NCI-H524 treated with DMSO at 0.1 percent for 48 hours (cell line): ENCODE measurements at regions not wholly inside any gene's neighbourhood (a gene's known extent, or its start where the extent isn't known, plus 50 kb on each side); places are given as distances from the start of the nearest gene placed in this dataset.

ENCODE experiments used
- DNase-seq: peaks from one replicate; lab custom pipeline; 2025; lab: John Stamatoyannopoulos, UW

DNA sequence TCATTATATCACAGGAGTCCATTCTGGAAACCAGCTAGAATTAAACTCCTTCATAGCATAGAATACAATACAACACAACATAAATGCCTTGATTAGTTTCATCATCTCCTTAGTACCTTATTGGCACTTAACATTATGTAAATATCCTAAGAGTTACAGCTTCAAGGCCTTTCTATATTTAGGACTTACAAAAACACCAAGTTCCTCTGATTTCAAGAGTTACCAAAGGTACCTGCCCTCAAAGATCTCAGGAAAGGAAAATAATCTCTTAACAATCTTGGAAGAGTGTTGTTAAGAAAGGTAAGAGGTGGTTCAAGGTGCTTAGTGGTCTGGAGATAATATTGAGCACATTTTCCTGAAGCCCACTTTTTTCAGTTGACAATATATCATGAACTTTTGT is 477.7 kb downstream of the IGSF11 start:
- DNase-seq, result no peak

DNA sequence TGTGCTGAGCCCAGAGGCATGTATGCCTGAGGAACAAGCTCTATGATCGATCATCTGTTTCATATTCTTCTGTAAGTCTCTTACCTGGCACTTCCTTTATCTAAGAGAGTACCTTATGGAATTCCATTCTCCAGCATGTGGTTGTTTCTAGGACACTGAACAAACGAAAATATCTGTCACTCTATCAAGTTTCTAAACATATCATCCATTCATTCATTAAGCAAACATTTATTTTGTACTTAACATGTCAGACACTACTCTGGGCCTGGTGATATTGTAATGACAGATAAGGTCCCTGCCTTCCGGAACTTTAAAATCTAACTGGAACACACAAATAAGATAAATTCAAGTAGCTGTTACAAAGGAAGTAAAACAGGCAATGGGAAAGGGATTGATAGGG is 477.1 kb downstream of the IGSF11 start:
- no peak for DNase-seq

DNA sequence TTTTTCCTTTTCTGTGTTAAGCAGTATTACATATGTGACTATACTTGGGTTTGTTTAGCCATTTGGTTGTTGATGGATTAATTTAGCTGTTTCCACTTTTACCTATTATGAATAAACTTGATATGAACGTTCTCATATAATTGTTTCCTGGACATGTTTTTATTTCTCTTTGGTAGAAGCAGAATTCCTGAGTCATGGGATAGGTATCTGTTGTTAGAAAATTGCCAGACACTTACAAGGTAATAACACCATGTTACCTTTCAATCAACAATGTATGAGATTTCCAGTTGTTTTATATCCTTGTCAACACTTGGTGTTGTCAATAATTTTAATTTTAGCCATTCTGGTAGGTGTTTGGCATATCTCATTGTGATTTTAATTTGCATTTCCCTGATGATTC is 475.4 kb downstream of the IGSF11 start:
- DNase-seq, result no peak

DNA sequence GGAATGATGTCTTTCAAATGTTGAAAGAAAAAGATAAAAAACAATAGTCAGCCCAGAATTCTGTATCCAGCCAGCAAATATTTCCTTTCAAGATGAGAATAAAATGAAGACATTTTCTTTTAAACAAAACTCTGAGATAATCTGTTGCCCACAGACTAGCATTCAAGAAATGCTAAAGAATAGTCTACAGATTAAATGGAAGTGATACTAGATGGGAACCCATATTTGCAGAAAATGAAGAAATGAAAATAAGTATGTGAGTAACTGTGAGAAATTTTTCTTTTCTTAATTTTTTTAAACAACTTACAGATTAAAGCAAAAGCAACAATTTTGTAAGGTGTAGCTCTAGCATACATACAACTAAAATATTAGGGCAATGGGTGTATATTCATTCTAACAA is 469.8 kb downstream of the IGSF11 start:
- no peak for DNase-seq

DNA sequence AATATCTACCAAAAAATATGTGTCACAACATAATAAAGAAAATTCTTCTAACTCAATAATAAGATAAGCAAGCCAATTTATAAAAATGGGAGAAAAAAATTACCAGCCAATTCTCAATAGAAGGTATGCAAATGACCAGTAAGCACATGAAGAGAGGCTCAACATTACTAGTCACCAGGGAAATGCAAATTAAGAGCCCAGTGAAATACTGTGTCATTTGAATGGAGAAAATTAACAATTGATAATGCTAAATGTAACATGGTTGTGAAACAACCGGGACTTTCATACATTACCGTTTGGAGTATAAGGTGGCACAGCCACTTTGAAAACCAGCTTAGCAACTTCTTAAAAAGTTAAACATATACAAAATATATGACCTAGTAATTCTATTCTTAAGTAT is 460.7 kb downstream of the IGSF11 start:
- no peak for DNase-seq

DNA sequence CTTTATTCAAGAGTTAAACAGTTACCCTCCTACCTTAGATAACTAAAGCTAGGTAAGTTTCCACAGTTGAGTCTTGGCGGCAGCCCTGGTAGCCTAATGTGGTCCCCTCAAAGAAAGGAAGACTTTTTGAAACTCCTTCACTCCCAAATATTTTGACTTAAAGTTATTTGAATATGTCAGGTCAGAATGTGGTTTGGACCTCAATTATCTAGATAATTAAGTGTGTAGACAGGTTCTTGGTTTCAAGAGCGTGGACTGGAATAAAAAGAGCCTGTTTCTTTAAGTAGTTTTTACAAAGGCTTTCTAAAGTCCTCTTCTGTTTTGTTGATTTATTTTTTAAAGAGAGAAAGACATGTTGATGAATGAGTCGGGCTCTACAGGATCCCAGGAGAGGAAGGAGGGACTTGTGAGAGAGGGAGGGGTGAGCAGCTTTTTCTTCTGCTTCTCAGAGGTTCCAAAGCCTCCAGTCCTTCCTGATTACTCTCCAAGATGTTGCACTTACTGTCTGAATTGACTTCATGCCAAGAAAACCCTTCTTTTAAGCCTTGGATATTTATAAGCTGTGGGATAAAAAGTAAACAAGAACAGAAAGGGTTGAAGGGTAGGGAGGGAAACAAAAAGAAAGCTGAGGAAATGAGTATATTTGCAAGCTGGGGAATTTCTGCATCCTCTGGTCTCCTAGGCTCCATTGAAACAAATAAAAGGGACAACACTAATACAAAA is 457.4 kb downstream of the IGSF11 start:
- no peak for DNase-seq

DNA sequence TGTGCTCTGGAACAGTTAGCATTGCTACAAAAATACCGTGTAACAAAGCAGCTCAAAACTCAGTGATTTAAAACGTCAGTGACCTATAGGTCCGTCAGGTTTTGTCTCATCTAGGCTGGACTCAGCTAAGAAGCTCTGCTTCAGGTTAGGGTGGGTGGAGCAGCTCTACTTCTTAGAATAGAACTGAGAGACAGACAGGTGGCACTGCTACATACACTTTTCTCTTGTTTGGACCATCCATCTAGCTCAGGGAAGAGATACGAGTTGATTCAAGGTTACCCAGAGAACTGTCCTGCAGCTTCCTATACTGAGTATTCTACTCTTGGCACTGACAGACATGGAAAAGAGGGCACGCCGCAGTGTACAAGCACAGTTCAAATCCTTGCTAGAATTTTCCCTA is 456.1 kb downstream of the IGSF11 start:
- DNase-seq, result no peak

DNA sequence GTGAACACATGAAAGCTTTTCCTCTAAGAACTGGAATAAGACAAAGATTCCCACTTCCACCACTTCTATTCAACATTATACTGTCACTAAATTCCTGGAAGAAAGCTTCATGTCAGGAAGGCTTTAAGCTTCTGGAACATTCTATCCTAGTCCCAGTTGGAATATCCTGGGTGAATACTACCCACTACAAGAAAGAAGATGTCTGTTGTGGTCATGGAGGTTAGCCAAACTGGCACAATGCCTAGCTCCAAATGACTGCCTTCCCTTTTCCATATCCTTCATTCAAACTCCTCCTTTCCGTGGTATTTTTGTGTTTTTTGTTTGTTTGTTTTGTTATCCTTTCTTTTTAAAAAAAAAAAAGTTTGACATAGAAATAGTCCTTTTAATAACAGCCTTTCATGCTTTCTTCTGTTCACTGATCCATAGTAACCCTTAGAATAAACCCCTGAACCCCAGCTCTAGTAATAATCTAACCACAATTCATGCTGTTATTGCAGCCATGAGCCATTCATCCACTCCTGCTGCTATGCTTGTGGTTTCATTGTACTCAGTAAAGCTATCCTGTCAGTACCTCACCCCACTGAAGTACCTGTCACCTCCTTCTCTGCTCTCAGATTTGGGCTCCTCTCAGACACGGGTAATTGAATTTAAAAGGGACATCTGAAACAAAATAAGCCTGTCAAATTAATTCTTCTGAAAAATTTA is 447.5 kb downstream of the IGSF11 start:
- no peak for DNase-seq

DNA sequence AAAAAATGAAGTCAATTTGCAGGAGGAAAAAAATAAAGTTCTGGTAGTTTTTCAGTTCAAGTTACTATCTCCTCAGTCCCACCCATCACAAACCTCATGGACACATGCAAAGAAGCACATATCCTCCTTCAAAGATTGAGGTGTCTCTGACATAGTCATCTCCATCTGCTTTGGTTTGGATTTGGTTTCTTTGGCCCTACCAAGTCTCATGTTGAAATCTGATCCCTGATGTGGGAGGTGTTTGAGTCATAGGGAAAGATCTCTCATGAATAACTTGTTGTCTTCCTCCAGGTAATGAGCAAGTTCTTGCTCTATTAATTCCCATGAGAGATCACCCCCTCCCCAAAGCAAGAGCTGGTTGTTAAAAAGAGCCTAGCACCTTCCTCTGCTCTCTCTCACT is 446.8 kb downstream of the IGSF11 start:
- DNase-seq, result no peak

DNA sequence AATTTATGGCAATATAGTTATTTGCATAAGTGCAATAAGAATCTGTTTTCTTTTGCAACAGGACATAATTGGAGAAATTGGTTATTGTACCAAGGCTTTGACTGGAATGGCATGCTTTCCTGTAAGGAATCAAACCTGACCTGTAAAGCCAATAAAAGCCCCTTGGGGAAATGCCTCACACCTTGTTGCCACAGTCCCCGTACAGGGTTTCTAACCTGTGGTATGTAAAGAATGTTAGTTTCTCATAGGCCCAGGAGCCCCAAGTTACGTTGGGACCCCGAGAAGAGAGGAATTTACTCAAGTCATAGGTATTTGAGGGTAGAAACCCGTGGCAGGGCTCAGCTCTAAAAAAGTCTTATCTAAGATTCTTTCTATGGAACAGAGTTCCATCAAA is 441.4 kb downstream of the IGSF11 start:
- no peak for DNase-seq

DNA sequence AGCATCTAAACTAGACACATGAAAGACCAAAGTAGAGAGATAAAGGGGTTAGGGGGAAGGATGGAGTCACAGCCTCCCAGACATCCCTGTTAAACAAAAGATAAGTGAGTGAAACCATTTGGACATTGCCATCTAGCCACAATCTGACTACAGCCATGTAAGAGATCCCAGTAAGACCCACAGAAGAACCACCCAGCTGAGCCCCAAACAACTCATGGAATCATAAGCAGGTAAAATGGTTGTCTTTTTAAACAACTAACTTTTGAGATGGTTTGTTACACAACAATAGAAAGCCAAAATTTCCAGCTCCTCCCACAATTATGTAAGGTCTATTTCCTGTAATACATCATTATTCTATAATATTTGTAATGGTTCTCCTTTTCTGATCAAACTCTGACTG is 437.5 kb downstream of the IGSF11 start:
- no peak for DNase-seq

DNA sequence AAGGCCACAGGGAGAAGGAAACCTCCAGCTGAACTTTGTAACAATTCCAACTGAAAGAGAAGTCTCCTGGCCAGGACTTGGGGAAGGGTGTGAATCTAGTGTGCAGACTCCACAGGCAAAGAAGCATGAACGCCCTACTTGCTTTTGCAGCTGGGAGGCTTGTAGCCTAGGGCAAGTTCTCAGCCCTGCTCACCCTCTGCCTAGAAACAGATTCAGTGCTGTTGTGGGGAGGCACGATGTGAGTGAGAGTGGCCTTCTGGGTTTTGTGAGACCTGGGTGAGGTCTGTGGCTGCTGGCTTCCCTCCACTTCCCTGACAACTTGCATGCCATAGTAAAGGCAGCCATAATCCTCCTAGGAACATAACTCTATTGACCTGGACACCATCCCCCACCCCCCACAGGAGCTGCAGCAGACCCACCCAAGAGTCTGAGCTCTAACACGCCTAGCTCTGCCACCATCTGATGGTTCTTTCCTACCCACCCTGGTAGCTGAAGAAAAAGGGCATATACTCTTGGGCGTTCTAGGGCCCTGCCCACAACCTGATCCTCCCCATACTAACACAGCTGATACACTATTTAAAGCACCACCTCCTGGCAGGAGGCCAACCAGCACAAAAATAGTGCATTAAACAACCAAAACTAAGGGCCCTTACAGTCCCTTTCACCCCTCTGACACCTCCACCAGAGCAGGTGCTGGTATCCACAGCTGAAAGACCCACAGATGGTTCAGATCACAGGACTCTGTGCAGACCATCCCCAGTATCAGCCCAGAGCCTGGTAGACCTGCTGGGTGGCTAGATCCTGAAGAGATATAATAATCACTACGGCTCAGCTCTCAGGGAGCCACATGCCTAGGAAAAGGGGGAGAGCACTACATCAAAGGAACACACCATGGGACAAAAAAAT is 426.5 kb downstream of the IGSF11 start:
- DNase-seq, result no peak

DNA sequence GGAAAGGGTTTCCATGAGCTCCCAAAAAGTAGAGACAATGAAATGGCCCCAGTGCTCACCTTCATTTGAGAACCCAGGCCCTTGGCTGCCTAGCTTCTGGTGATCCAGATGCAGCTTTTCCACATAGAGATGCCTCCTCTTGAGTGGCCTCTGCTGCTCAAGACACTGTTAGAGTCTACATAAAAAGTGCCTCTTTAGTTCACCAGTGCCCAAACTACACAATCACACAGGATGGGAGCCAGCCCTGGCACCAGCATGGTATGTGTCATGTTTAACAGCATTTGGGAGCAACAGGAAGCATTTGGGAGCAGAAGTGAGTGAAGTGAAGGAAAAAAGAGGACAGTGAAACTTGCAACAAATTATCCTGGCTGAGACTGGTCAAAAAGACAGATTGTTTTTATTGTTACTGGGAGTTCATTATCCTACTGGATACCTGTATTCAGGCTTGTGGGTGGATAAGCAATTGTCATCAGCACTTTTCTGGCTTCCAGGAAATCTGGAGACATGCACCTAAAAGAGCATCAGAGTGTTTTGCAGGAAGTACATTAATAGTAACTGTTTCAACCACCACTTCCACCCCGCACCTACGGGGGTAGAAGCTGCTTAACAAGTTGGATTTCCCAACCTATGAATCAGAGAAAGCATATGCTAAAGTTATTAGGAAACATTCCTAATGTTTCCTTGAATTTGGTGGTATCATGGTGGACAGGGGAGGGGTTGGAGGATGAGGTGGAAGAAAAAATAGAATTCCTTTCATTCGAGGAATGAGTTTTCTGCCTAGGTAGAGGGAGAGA is 416.2 kb downstream of the IGSF11 start:
- no peak for DNase-seq

DNA sequence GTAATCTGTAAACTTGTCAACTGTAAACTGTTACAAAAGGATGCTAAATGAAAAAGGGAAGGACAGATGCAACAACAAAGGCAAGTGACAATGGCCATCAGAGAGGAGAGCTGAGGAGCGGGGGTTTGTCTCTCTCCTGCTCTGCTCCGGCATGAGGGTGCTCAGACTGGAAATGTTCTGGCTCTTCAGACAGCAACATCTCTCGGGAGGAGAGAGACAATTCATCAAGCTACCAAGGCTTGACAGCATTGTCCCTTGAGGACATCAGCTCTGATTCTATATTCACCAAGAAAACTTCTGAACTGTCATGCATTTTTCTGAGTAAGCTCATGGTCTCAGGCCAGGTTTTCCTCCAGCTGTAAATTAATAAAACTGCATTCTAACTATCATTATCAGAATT is 408.2 kb downstream of the IGSF11 start:
- DNase-seq, result no peak

DNA sequence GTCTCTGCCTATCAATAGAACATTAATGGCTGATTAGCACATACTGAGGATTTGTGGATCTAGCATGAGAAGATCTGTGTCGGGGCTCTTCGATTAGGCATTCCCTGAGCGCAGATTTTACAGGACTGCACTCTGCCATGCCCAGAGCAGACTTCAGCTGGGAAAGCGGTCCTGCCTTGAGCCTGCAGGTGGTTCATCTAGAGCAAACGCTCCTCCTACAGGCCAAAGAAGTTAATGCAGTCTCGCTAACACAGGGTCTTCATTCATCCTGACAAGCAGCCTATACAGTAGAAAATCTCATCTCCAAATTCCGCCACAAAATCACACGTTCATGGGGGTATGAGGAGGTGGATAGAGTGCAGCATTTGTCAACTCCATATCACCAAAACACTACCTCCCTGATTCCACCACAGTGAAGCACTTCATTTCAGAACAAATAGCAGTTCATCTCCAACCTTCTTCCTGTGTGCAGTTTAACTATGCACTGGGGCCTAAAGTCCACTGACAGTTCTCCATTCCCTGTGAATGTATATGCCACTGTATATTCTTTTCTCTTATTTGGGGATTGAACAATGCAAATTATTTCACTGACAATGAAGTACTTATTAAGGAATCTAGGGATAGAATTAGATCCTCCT is 405.8 kb downstream of the IGSF11 start:
- DNase-seq, result peak; percentile 54

DNA sequence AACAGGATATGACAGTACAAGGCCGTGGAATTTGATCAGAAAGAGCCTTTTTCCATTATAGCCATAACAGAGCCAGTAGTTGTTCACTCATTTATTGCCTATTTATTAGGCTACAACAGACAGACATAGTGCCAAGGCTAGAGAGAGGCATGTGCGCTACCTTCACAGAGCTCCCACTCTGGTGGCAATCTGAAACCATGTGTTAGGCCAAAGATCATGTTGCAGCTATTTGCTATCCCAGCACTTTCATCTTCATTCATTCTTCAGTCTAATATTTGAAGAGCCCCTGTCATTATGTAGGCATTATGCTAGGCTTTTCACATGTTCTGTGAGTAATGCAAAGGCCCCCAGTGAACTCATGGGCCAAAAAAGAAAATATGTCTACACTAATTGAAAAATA is 404.8 kb downstream of the IGSF11 start:
- no peak for DNase-seq

DNA sequence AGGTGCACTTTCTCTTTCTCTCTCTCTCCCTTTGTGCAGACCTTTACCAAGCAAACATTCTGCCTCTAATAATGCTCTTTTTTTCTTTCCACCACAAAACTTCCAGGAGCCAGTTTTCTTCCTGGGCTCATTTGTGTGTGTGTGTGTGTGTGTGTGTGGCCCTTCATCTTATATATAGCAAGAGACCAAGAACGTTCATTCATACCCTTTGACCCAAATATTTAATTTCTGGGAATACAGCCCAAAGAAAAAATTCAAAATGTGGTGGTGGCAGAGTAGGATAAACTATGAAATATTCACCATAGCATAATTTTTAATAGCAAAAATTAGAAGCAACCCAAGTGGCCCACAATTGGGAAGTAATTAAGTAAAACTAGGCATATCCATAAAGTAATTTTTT is 398.9 kb downstream of the IGSF11 start:
- DNase-seq, result no peak

DNA sequence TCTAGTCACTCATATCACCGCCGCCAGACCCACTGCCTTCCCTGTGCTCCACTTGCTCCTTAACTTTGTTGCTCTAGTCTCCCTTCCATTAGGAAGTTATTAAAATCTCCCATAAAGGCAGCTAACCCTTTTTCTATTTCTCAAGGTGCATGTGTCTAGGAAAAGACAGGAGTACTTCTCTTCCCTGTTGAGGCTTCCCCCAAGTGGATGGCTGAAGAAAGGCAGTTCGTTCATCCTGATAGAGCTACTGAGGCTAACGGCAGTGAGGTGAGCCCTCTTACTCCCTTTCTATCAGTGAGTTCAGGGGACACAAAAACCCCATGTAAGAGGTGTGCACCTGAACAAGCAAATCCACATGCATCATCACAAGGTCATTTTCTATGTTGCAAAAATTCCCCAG is 397.8 kb downstream of the IGSF11 start:
- DNase-seq, result no peak

DNA sequence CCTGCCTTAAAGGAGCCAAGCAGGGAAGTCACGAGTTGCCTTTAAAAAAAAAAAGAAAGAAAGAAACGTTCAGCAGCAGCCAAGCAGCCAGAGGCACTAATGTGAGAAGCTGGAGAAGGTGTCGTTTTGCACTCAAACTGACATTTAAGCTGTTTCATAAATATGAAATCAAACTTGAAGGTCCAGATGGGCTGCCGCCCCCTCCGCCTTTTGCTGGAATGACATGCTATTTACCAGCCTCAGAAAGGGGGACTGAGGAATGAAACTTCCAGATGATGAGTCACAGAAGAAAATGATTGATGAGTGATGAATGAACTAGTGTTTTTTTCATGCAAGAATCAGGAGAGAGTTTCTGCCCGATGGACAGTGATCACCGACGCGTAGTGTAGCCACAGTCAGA is 396.8 kb downstream of the IGSF11 start:
- no peak for DNase-seq

DNA sequence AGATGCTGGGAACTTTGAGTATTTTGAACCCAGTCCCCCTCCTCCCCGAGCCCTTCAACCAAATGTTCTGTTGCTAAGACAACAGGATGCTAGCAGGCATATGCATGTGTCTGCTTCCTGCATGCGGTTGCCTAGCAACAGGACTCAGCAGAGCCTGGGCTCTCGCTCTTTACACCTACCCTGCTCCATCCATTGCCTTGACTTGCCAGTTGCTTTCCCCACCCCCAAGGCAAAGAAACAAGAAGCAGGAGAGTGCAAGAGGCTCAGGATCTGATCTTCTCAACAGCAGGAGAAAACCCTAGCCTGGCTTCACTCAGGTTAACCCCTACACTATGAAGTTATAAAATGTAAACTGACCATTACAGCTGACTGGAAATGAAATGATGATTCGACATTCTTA is 393.0 kb downstream of the IGSF11 start:
- peak; percentile 83 for DNase-seq

DNA sequence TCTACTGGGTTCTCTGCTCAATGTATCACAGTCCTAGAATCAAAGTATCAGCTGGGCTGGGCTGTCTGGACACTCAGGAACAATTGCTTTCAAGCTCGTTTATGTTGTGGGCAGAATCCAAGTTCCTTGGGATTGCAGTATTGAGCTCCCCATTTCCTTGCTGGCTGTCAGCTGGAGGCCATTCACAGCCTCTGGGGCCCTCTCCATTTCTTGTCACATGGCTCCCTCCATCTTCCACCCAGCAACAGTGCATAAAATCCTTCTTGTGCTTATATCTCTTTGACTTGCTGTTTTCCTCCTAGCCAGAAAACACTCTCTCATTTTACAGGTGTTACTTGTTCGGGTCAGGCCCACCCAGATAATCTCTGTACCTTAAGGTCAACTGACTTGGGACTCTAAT is 363.5 kb downstream of the IGSF11 start:
- no peak for DNase-seq

DNA sequence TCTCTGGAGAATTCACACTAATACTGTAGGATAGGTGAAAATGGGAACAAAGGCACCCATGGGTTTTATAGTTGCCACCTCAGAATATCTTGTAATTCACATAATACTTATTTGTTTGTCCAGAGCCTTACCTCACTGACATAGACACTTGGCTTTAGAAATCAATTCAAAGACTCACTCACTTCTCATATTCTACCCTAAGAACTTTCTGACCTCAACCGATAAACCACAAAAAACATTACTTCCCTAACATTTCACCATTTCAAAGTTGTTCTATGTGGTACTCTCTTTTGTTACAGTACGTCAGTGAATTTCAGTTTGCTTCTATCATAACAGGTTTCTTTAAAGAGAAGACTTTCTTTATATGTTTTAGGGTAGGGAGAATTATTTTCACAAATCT is 359.3 kb downstream of the IGSF11 start:
- DNase-seq, result no peak
